AG04450 (cell line): ENCODE measurements at regions not wholly inside any gene's neighbourhood (a gene's known extent, or its start where the extent isn't known, plus 50 kb on each side); places are given as distances from the start of the nearest gene placed in this dataset.

Experiments used
- CTCF ChIA-PET: fragments of 300-600, 350-600 bp; formaldehyde crosslinking; extraction: SDS; loops from one replicate; lab custom pipeline; 2022; ENCODE audit warnings: antibody characterized with exemption, inconsistent platforms; lab: Charles Lee
- POLR2A ChIA-PET: fragments of 350-600 bp; formaldehyde crosslinking; extraction: SDS; loops from one replicate; lab custom pipeline; 2021; ENCODE audit warnings: antibody characterized with exemption, inconsistent platforms; lab: Yijun Ruan, JAX
- DNase-seq: peaks from one replicate; pipeline ENCODE4 v3.0.0-alpha.2; 2011; ENCODE audit warnings: low read depth, low spot score
- H3K27ac ChIP-seq: one replicate; pipeline ENCODE4 v1.5.1; 2012; ENCODE audit warnings: low read depth, low read length, control low read depth
- H3K27me3 ChIP-seq: one replicate; pipeline ENCODE4 v1.6.0; 2012; ENCODE audit warnings: low read length; ENCODE audit not compliant: control insufficient read depth, insufficient read depth
- H3K4me3 ChIP-seq: 2 replicates; pipeline ENCODE4 v1.5.1; 2011; ENCODE audit warnings: mild to moderate bottlenecking, low read depth, low read length, control low read depth
- H3K9me3 ChIP-seq: 2 replicates; pipeline ENCODE4 v1.5.1; 2012; ENCODE audit warnings: low read length; ENCODE audit not compliant: control insufficient read depth, insufficient read depth
- TF ChIP-seq, protein P1 (sequence below): IDR thresholded peaks from 2 replicates; pipeline ENCODE4 v1.5.1; 2011; ENCODE audit warnings: low read depth, low read length, control low read depth, inconsistent platforms

DNA sequence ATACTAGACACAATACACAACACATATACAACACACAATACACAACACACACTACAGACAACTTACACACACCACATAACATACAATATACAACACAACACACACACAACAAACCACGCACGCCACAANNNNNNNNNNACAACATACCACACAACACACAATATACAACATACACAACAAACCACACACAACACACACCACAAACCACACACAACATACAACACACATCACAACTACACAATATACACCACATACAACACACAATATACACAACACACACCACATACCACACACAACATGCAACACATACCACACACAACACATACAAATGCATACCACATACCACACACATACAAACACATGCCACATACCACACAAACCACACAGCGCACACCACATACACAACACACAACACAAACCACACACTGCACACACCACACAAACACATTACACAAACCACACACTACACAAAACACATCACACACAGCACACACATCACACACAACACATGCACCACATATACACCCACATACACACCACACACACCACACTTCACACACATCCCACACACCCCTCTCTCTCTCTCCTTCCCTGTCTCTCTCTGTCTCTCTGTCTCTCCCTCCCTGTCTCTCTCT, 108.3 kb downstream of the ETS2 start:
- Histone ChIP-seq H3K9me3 (no peaks in the 10 kb centered on the region), H3K4me3 (no peak overlapping the region), H3K27ac (peak overlapping the region; percentile 3), H3K27me3 (peaks cover 6% of the 10 kb centered on the region)
- DNase-seq, result no peak
- ChIA-PET CTCF (no interaction called here), POLR2A (no interaction called here)
- TF ChIP-seq, protein P1, sequence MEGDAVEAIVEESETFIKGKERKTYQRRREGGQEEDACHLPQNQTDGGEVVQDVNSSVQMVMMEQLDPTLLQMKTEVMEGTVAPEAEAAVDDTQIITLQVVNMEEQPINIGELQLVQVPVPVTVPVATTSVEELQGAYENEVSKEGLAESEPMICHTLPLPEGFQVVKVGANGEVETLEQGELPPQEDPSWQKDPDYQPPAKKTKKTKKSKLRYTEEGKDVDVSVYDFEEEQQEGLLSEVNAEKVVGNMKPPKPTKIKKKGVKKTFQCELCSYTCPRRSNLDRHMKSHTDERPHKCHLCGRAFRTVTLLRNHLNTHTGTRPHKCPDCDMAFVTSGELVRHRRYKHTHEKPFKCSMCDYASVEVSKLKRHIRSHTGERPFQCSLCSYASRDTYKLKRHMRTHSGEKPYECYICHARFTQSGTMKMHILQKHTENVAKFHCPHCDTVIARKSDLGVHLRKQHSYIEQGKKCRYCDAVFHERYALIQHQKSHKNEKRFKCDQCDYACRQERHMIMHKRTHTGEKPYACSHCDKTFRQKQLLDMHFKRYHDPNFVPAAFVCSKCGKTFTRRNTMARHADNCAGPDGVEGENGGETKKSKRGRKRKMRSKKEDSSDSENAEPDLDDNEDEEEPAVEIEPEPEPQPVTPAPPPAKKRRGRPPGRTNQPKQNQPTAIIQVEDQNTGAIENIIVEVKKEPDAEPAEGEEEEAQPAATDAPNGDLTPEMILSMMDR, result no peak

DNA sequence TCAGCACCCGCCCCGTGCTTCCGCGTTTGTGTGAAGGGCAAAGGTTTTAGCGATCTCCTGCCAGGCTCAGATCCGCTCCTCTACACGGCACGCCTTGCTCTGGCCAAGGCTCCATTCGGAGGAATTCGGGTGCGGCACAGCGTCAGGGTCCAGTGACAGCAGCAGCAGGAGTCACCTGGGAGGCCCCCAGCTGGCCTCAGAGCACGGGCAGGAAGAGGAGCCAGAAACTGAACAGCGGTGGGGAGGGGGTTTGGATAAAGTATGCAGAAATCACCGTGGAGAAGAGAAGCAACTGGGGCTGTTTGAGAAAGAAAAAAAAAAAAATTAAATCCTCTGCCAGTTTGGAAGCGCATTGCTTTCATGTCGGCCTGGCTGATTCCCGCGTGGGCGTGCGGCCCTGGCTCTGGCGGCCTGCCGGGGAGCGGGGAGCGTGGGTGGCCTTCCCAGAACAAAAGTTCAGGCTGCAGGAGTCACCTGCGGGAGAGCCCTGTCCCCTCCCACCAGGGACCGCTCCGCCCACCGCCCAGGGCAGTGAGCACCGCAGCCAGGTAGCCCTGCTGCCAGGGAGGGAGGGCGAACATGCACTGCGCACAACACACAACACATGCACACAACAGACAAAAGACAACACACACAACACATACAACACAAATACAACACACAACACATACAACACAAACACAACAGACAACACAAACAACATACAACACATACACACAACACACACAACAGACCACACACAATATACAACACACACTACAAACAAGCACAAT, 107.6 kb downstream of the ETS2 start:
- DNase-seq, result peak; percentile 36
- TF ChIP-seq, protein P1, result no peak
- CTCF ChIA-PET, result no interaction called here

DNA sequence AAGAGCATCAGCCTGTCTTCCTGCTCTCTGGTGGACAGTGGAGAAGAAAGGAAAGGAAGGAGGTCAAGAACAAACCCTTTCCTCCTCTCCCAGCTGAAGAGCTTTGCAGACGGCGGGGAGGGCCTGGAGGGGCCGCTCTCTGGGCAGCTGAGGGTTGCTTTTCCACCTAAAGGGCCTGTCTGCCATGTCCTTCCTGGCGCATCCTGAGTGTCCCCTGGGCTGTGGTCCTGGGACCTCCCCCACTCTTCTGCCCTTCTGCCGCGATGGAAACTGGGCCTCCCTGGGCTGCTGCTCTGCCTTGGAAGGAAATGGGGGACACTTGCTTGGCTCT, 107.0 kb downstream of the ETS2 start:
- CTCF ChIA-PET, result no interaction called here
- Histone ChIP-seq H3K9me3 (no peaks in the 10 kb centered on the region), H3K27ac (no peak overlapping the region), H3K27me3 (peaks cover 6% of the 10 kb centered on the region), H3K4me3 (no peak overlapping the region)
- POLR2A ChIA-PET, result no interaction called here
- TF ChIP-seq, protein P1, result no peak
- DNase-seq, result no peak

More for the DNA sequence above, 107.6 kb downstream of the ETS2 start:
- peak overlapping the region; percentile 27 for H3K4me3 ChIP-seq
- POLR2A ChIA-PET, result no interaction called here
- H3K9me3 ChIP-seq, result no peaks in the 10 kb centered on the region
- H3K27me3 ChIP-seq, result peaks cover 6% of the 10 kb centered on the region
- peak overlapping the region; percentile 47 for H3K27ac ChIP-seq

DNA sequence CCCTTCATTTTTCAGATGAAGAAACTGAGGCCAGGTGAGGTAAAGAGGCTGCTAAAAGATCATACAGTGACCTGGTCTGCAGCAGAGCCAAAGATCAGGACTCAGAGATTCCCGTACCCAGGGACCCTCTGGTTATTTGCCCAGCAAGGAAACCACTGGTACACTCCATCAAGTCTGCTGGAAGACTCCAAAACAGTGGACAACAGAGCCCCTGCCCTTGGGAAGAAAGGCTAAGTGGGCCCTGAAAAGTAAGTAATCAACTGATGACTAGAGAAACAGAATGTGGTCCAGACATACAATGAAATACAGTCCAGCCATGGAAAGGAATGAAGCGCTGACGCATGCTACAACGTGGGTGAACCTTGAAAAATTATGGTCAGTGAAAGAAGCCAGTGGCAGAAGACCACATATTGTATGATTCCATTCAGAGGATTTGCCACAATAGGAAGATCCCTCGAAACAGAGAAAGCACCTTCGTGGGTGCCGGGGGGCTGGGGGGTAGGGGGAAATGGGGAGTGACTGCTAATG, 106.4 kb downstream of the ETS2 start:
- no peaks in the 10 kb centered on the region for H3K9me3 ChIP-seq
- H3K4me3 ChIP-seq, result no peak overlapping the region
- no peak for DNase-seq
- POLR2A ChIA-PET, result no interaction called here
- peaks cover 4% of the 10 kb centered on the region for H3K27me3 ChIP-seq
- CTCF ChIA-PET, result no interaction called here
- TF ChIP-seq, protein P1, result no peak
- no peak overlapping the region for H3K27ac ChIP-seq

DNA sequence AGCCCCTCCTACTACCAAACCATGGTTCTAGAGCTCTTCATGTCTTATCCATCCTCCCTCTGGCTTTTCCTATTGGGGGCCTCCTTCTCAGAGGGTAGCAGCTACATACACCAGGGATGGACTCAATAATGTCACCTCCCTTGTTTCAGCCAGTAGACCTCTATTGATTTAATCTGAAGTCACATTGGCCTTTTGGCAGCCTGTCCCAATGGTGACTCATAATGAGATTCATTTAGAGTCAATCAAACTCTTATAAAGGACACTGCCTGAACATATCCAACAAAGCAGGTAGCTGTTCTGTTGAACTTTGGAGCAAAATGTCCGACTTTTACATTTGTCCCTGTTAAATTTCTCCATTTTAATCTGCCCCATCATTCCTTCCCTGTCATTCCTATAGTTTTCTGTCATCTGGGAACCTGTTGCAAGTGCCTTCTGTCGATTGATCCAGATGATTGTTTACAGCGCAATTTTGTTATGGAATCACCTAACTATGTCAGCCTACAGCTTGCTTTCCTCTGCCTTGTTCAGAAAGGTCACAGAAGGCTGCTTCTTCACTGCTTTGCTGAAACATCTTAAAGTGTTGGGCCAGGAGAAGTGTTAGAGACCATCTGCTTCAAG, 105.9 kb downstream of the ETS2 start:
- H3K4me3 ChIP-seq, result no peak overlapping the region
- H3K9me3 ChIP-seq, result no peaks in the 10 kb centered on the region
- POLR2A ChIA-PET, result no interaction called here
- peaks cover 4% of the 10 kb centered on the region for H3K27me3 ChIP-seq
- TF ChIP-seq, protein P1, result no peak
- H3K27ac ChIP-seq, result no peak overlapping the region
- CTCF ChIA-PET, result no interaction called here
- DNase-seq, result no peak
